A549 (cell line): ENCODE measurements at regions not wholly inside any gene's neighbourhood (a gene's known extent, or its start where the extent isn't known, plus 50 kb on each side); places are given as distances from the start of the nearest gene placed in this dataset.

Experiments used
- ATAC-seq, 2 experiments: fragments of 200-7000 bp in 1 of 2; fragments of >200 bp in 1 of 2; cut with Nextera tagmentation in 1 of 2; cut with Tn5 transposase in 1 of 2; 3 replicates each; pipeline versions ENCODE4 v1.8.0 to v1.9.1; 2018 to 2020; ENCODE audit warnings: mild to moderate bottlenecking in 1 of 2, moderate library complexity in 1 of 2
- CTCF ChIA-PET: fragments of 300-600 bp; sonication (Branson Sonifier 250); formaldehyde crosslinking; extraction: SDS; loops from one replicate; lab custom pipeline; 2021; ENCODE audit warnings: antibody characterized with exemption, inconsistent platforms; lab: Yijun Ruan, JAX
- POLR2A ChIA-PET: fragments of 350-600 bp; formaldehyde crosslinking; extraction: SDS; loops from one replicate; lab custom pipeline; 2021; ENCODE audit warnings: antibody characterized with exemption, inconsistent platforms; lab: Yijun Ruan, JAX
- DNase-seq, 2 experiments: peaks; one replicate each; pipeline versions ENCODE4 v3.0.0 to v3.0.0-alpha.2; 2011 to 2016; ENCODE audit warnings: low read depth in 1 of 2, low spot score in 1 of 2
- FAIRE-seq: peaks from 2 replicates; lab custom pipeline; 2011; peaks lifted over from hg19 to GRCh38; lab: Jason Lieb, UNC
- H3K27ac ChIP-seq, 2 experiments: fragments of >200 bp; sonication (Bioruptor Twin); formaldehyde crosslinking; 3 replicates each; pipeline ENCODE4 v1.5.1; 2016 to 2017
- H3K4me1 ChIP-seq: fragments of >200 bp; sonication (Bioruptor Twin); formaldehyde crosslinking; 3 replicates; pipeline ENCODE4 v1.6.1; 2016
- H3K4me2 ChIP-seq: fragments of >200 bp; sonication (Bioruptor Twin); formaldehyde crosslinking; 3 replicates; pipeline ENCODE4 v1.6.1; 2016
- H3K4me3 ChIP-seq: fragments of >200 bp; sonication (Bioruptor Twin); formaldehyde crosslinking; 3 replicates; pipeline ENCODE4 v1.5.1; 2016
- H3K9me3 ChIP-seq: fragments of >200 bp; sonication (Bioruptor Twin); formaldehyde crosslinking; 3 replicates; pipeline ENCODE4 v1.6.1; 2016
- ATOH8 ChIP-seq: fragments of 250-450 bp; sonication (Bioruptor Pico); IDR thresholded peaks from 2 replicates; pipeline ENCODE4 v1.5.0; 2020; ENCODE audit warnings: low read depth, mild to moderate bottlenecking, moderate library complexity
- BCL3 ChIP-seq: fragments of >200 bp; sonication (Bioruptor Twin); formaldehyde crosslinking; IDR thresholded peaks from 3 replicates; pipeline ENCODE4 v1.6.1; 2016
- BHLHE40 ChIP-seq: IDR thresholded peaks from 2 replicates; pipeline ENCODE4 v1.6.1; 2012; ENCODE audit warnings: low read depth, low read length, inconsistent platforms
- CBX8 ChIP-seq: fragments of 200-600 bp; sonication (generic); IDR thresholded peaks from 2 replicates; pipeline ENCODE4 v1.6.1; 2016
- EHMT2 ChIP-seq: fragments of 200-600 bp; sonication (generic); IDR thresholded peaks from 2 replicates; pipeline ENCODE4 v1.6.1; 2016; ENCODE audit warnings: antibody characterized with exemption, low read depth, mild to moderate bottlenecking, moderate library complexity
- EP300 ChIP-seq, 2 experiments: fragments of >200 bp; sonication (Bioruptor Twin); formaldehyde crosslinking; IDR thresholded peaks; 2 replicates in 1 of 2; 3 replicates in 1 of 2; pipeline ENCODE4 v1.6.1; 2016 to 2017
- FOSL2 ChIP-seq, 2 experiments: fragments of 450-650 bp in 1 of 2; fragments of >200 bp in 1 of 2; sonication (Bioruptor Twin) in 1 of 2; formaldehyde crosslinking; IDR thresholded peaks; 2 replicates each; pipeline versions ENCODE4 v1.5.0 to v1.6.1; 2016 to 2020; ENCODE audit warnings: mild to moderate bottlenecking in 1 of 2, moderate library complexity in 1 of 2
- FOXS1 ChIP-seq: fragments of 250-450 bp; sonication (Bioruptor Pico); IDR thresholded peaks from 2 replicates; pipeline ENCODE4 v1.5.0; 2020; ENCODE audit warnings: mild to moderate bottlenecking, moderate library complexity
- HDAC2 ChIP-seq: fragments of 200-600 bp; sonication (generic); IDR thresholded peaks from 2 replicates; pipeline ENCODE4 v1.6.1; 2016
- HOXB5 ChIP-seq: fragments of 250-450 bp; sonication (Bioruptor Pico); IDR thresholded peaks from 2 replicates; pipeline ENCODE4 v1.5.0; 2020; ENCODE audit warnings: mild to moderate bottlenecking, moderate library complexity
- JUNB ChIP-seq: fragments of >200 bp; sonication (Bioruptor Twin); formaldehyde crosslinking; IDR thresholded peaks from 2 replicates; pipeline ENCODE4 v1.6.1; 2016
- KDM1A ChIP-seq: fragments of 200-600 bp; sonication (generic); IDR thresholded peaks from 2 replicates; pipeline ENCODE4 v1.6.1; 2016; ENCODE audit warnings: low read depth, mild to moderate bottlenecking
- MAX ChIP-seq: IDR thresholded peaks from 2 replicates; pipeline ENCODE4 v1.6.1; 2012
- MAZ ChIP-seq: fragments of 150-350 bp; IDR thresholded peaks from 2 replicates; pipeline ENCODE4 v1.6.1; 2014; ENCODE audit warnings: antibody characterized with exemption, low read depth, low read length, borderline replicate concordance
- NPAS2 ChIP-seq: fragments of 250-450 bp; sonication (Bioruptor Pico); IDR thresholded peaks from 2 replicates; pipeline ENCODE4 v1.8.0; 2022; ENCODE audit warnings: mild to moderate bottlenecking, moderate library complexity, borderline replicate concordance
- NR3C1 ChIP-seq: fragments of >200 bp; sonication (Bioruptor Twin); formaldehyde crosslinking; IDR thresholded peaks from 3 replicates; pipeline ENCODE4 v1.6.1; 2017
- PHF8 ChIP-seq: fragments of 200-600 bp; sonication (generic); IDR thresholded peaks from 2 replicates; pipeline ENCODE4 v1.6.1; 2016; ENCODE audit warnings: low read depth, mild to moderate bottlenecking, antibody characterized with exemption, moderate library complexity, borderline replicate concordance
- POLR2A ChIP-seq: IDR thresholded peaks from 2 replicates; pipeline ENCODE4 v1.6.1; 2012; ENCODE audit warnings: mild to moderate bottlenecking, low read length
- POLR2AphosphoS2 ChIP-seq: conservative IDR thresholded peaks from 2 replicates; pipeline ENCODE4 v1.6.1; 2012; ENCODE audit warnings: low read length, improper control_type of control experiment, inconsistent platforms
- RARB ChIP-seq: fragments of 250-450 bp; sonication (Bioruptor Pico); IDR thresholded peaks from 2 replicates; pipeline ENCODE4 v1.8.0; 2021; ENCODE audit warnings: mild to moderate bottlenecking, moderate library complexity
- RCOR1 ChIP-seq: fragments of 150-350 bp; IDR thresholded peaks from 2 replicates; pipeline ENCODE4 v1.6.1; 2014; ENCODE audit warnings: antibody characterized with exemption, low read length, low read depth
- RFX5 ChIP-seq: fragments of 450-650 bp; IDR thresholded peaks from 2 replicates; pipeline ENCODE4 v1.7.1; 2014; ENCODE audit warnings: antibody characterized with exemption, mild to moderate bottlenecking, moderate library complexity
- SMC3 ChIP-seq: fragments of >200 bp; sonication (Bioruptor Twin); formaldehyde crosslinking; IDR thresholded peaks from 3 replicates; pipeline ENCODE4 v1.6.1; 2018; ENCODE audit warnings: inconsistent platforms
- SREBF2 ChIP-seq: fragments of 450-650 bp; IDR thresholded peaks from 2 replicates; pipeline ENCODE4 v1.6.1; 2014; ENCODE audit warnings: mild to moderate bottlenecking, moderate library complexity
- TFCP2L1 ChIP-seq: fragments of 250-450 bp; sonication (Bioruptor Pico); IDR thresholded peaks from 2 replicates; pipeline ENCODE4 v1.5.0; 2021; ENCODE audit warnings: mild to moderate bottlenecking
- TP53 ChIP-seq: fragments of 250-450 bp; sonication (Bioruptor Pico); IDR thresholded peaks from 2 replicates; pipeline ENCODE4 v1.5.0; 2021; ENCODE audit warnings: mild to moderate bottlenecking, moderate library complexity
- ZC3H11A ChIP-seq: fragments of 450-650 bp; IDR thresholded peaks from 2 replicates; pipeline ENCODE4 v1.6.1; 2014; ENCODE audit warnings: antibody characterized with exemption, mild to moderate bottlenecking
- ZNF302 ChIP-seq: fragments of 250-450 bp; sonication (Bioruptor Pico); IDR thresholded peaks from 2 replicates; pipeline ENCODE4 v1.9.0; 2021; ENCODE audit warnings: inconsistent platforms, mild to moderate bottlenecking, moderate library complexity
- WGBS: methylation state at CpG from one replicate; pipeline ENCODE4 v1.1.6; 2017; ENCODE audit errors: missing lambda C conversion rate; 5-methylcytosine and 5-hydroxymethylcytosine counted together

GRCh38 chr18:1495387-1495786 lies 590.7 kb downstream of the ADCYAP1 start:
- WGBS, result 27% methylated on average over 2 of the region's 2 CpGs
- TF ChIP-seq EHMT2 (no peak), KDM1A (no peak), POLR2A (no peak), ZC3H11A (no peak), BHLHE40 (no peak), EP300 (IDR thresholded peaks at IDR 0.05) (no peak), SREBF2 (no peak), RFX5 (no peak), SMC3 (no peak), HDAC2 (no peak)
- ChIA-PET POLR2A (no interaction called here), CTCF (no interaction called here)
- no peaks in the 10 kb centered on the region for H3K9me3 ChIP-seq
- no peak overlapping the region for H3K4me2 ChIP-seq
- FAIRE-seq (no peak), DNase-seq (no peak), ATAC-seq (no peak)
- H3K27ac ChIP-seq, result no peak overlapping the region
- no peaks in the 10 kb centered on the region for H3K4me1 ChIP-seq
- H3K4me3 ChIP-seq, result no peak overlapping the region

- ATAC-seq (no peak), FAIRE-seq (no peak), DNase-seq (no peak)
- Histone ChIP-seq H3K4me1 (no peaks in the 10 kb centered on the region), H3K9me3 (no peaks in the 10 kb centered on the region), H3K27ac (no peak overlapping the region), H3K4me2 (no peak overlapping the region), H3K4me3 (no peak overlapping the region)
- TF ChIP-seq ZC3H11A, result no peak
- no peak for TF ChIP-seq RCOR1
- TF ChIP-seq NPAS2 (CRISPR knock-in tag), result no peak
- TF ChIP-seq FOXS1 (CRISPR knock-in tag), result no peak
- TF ChIP-seq CBX8, result no peak
- no peak for TF ChIP-seq HOXB5 (CRISPR knock-in tag)
- no peak for TF ChIP-seq ZNF302 (CRISPR knock-in tag)
- TF ChIP-seq RFX5, result no peak
- TF ChIP-seq ATOH8 (CRISPR knock-in tag), result no peak
- TF ChIP-seq FOSL2 (IDR thresholded peaks at IDR 0.05), result no peak
- no peak for TF ChIP-seq FOSL2 (CRISPR knock-in tag; IDR thresholded peaks at IDR 0.05)
- TF ChIP-seq NR3C1, result no peak
- TF ChIP-seq EP300 (IDR thresholded peaks at IDR 0.05), result no peak
- TF ChIP-seq TP53 (CRISPR knock-in tag), result no peak
- TF ChIP-seq PHF8, result no peak
- no peak for TF ChIP-seq JUNB
- no peak for TF ChIP-seq RARB (CRISPR knock-in tag)
- TF ChIP-seq TFCP2L1 (CRISPR knock-in tag), result no peak
- no peak for TF ChIP-seq MAX
- 0% methylated on average over 4 of the region's 4 CpGs for WGBS
- ChIA-PET CTCF (no interaction called here), POLR2A (no interaction called here)
Measured at GRCh38 chr18:1496096-1496495, 591.4 kb downstream of the ADCYAP1 start.

- no peaks in the 10 kb centered on the region for H3K9me3 ChIP-seq
- DNase-seq (no peak), ATAC-seq (no peak), FAIRE-seq (no peak)
- CTCF ChIA-PET, result no interaction called here
- 0% methylated on average over 1 of the region's 1 CpG for WGBS
- POLR2A ChIA-PET, result no interaction called here
- no peak overlapping the region for H3K4me2 ChIP-seq
- H3K27ac ChIP-seq, result no peak overlapping the region
- no peak overlapping the region for H3K4me3 ChIP-seq
- no peaks in the 10 kb centered on the region for H3K4me1 ChIP-seq
- TF ChIP-seq POLR2AphosphoS2 (no peak), CBX8 (no peak), MAZ (no peak), BHLHE40 (no peak), NR3C1 (no peak), ZNF302 (CRISPR knock-in tag) (no peak), ZC3H11A (no peak), BCL3 (no peak)
Measured at GRCh38 chr18:1498216-1498615, 593.5 kb downstream of the ADCYAP1 start.
